MCF 10A (cell line): ENCODE measurements at regions not wholly inside any gene's neighbourhood (a gene's known extent, or its start where the extent isn't known, plus 50 kb on each side); places are given as distances from the start of the nearest gene placed in this dataset.

ENCODE experiments used
- BruUV-seq: library from RNA; stranded (reverse); fragments of 400-500 nt; replicated peaks from 2 replicates; lab custom pipeline; 2021; lab: Mats Ljungman, UMichigan
- CTCF ChIA-PET: fragments of 300-600 bp; sonication (Branson Sonifier 250); formaldehyde crosslinking; extraction: SDS; loops from one replicate; lab custom pipeline; 2021; ENCODE audit warnings: antibody characterized with exemption, inconsistent platforms; lab: Yijun Ruan, JAX
- POLR2A ChIA-PET: fragments of 300-600, 350-650 bp; sonication (Branson Sonifier 250); formaldehyde crosslinking; extraction: SDS; loops from one replicate; lab custom pipeline; 2020; ENCODE audit warnings: antibody characterized with exemption, inconsistent platforms; lab: Yijun Ruan, JAX
- DNase-seq: peaks from one replicate; pipeline ENCODE4 v3.0.0-alpha.2; 2018; ENCODE audit not compliant: unreplicated experiment
- H3K27ac Mint-ChIP-seq: one replicate; pipeline ENCODE4 v1.8.0; 2022; ENCODE audit warnings: mild to moderate bottlenecking, low read depth, mixed read lengths; ENCODE audit not compliant: unreplicated experiment
- H3K27me3 Mint-ChIP-seq: one replicate; pipeline ENCODE4 v1.8.0; 2022; ENCODE audit warnings: mixed read lengths; ENCODE audit not compliant: insufficient read depth, unreplicated experiment
- H3K36me3 Mint-ChIP-seq: one replicate; pipeline ENCODE4 v1.8.0; 2022; ENCODE audit warnings: mild to moderate bottlenecking, moderate library complexity, mixed read lengths; ENCODE audit not compliant: insufficient read depth, unreplicated experiment
- H3K4me1 Mint-ChIP-seq: one replicate; pipeline ENCODE4 v1.8.0; 2022; ENCODE audit warnings: mixed read lengths; ENCODE audit not compliant: insufficient read depth, unreplicated experiment
- H3K4me3 Mint-ChIP-seq: one replicate; pipeline ENCODE4 v1.8.0; 2022; ENCODE audit warnings: mild to moderate bottlenecking, moderate library complexity, mixed read lengths; ENCODE audit not compliant: unreplicated experiment
- H3K9me3 Mint-ChIP-seq: one replicate; pipeline ENCODE4 v1.8.0; 2022; ENCODE audit warnings: mixed read lengths; ENCODE audit not compliant: unreplicated experiment
- CTCF ChIP-seq: fragments of 200-600 bp; IDR thresholded peaks from one replicate; pipeline ENCODE4 v1.8.0; 2022; ENCODE audit warnings: antibody characterized with exemption, mild to moderate bottlenecking; ENCODE audit not compliant: unreplicated experiment
- intact Hi-C: fragments of 100-400 bp; cut with micrococcal nuclease; formaldehyde crosslinking; loops from 2 replicates; pipeline ENCODE4 v1.14.1; 2022

- no peak overlapping the region for H3K27ac Mint-ChIP-seq
- H3K9me3 Mint-ChIP-seq, result peaks cover 15% of the 10 kb centered on the region
- ChIA-PET POLR2A (interaction anchor here (1.1 kb wide), 1 partner anchor 315 kb away, joined by 3 read pairs; no protein-coding TSS in a partner anchor), CTCF (interaction anchor here (0.6 to 5.0 kb wide), 17 partner anchors 9 to 880 kb away, joined by 3 to 37 read pairs (median 5); no protein-coding TSS in a partner anchor)
- DNase-seq, result no peak
- H3K27me3 Mint-ChIP-seq, result peaks cover 20% of the 10 kb centered on the region
- intact Hi-C loops, result loop anchor here (2.0 to 10.0 kb wide), 4 partner anchors 123 to 875 kb away; no protein-coding TSS in a partner anchor
- no peaks in the 10 kb centered on the region for H3K36me3 Mint-ChIP-seq
- H3K4me3 Mint-ChIP-seq, result no peak overlapping the region
- H3K4me1 Mint-ChIP-seq, result peaks cover 13% of the 10 kb centered on the region
- BruUV-seq, result no TSS peak
- TF ChIP-seq CTCF, result no peak
Measured at GRCh38 chr1:60849401-60849800, 233.0 kb upstream of the NFIA start.

GRCh38 chr1:60848583-60849188 lies 233.7 kb upstream of the NFIA start:
- POLR2A ChIA-PET, result interaction anchor here (0.6 to 1.1 kb wide), 2 partner anchors 25 to 315 kb away, joined by 3 read pairs; no protein-coding TSS in a partner anchor
- intact Hi-C loops, result loop anchor here (1.0 to 10.0 kb wide), 6 partner anchors 124 to 1004 kb away; no protein-coding TSS in a partner anchor

GRCh38 chr1:60847855-60848582 lies 234.3 kb upstream of the NFIA start:
- POLR2A ChIA-PET, result interaction anchor here (0.6 kb wide), 1 partner anchor 26 kb away, joined by 3 read pairs; no protein-coding TSS in a partner anchor
- intact Hi-C loops, result loop anchor here (1.0 to 10.0 kb wide), 6 partner anchors 124 to 1004 kb away; no protein-coding TSS in a partner anchor
- Mint-ChIP-seq H3K4me3 (no peak overlapping the region), H3K36me3 (no peaks in the 10 kb centered on the region), H3K4me1 (peaks cover 13% of the 10 kb centered on the region), H3K27me3 (peaks cover 20% of the 10 kb centered on the region), H3K9me3 (peaks cover 15% of the 10 kb centered on the region), H3K27ac (no peak overlapping the region)
- TF ChIP-seq CTCF, result no peak
- no peak for DNase-seq
- CTCF ChIA-PET, result interaction anchor here (0.5 to 5.0 kb wide), 30 partner anchors 9 to 1318 kb away, joined by 3 to 37 read pairs (median 3); no protein-coding TSS in a partner anchor
- BruUV-seq, result no TSS peak

More at GRCh38 chr1:60848583-60849188, 233.7 kb upstream of the NFIA start:
- peak; percentile 38 for DNase-seq
- no TSS peak for BruUV-seq
- Mint-ChIP-seq H3K4me1 (peaks cover 13% of the 10 kb centered on the region), H3K9me3 (peaks cover 15% of the 10 kb centered on the region), H3K27ac (no peak overlapping the region), H3K36me3 (no peaks in the 10 kb centered on the region), H3K27me3 (peaks cover 20% of the 10 kb centered on the region), H3K4me3 (no peak overlapping the region)
- CTCF ChIA-PET, result interaction anchor here (0.5 to 5.0 kb wide), 41 partner anchors 10 to 1317 kb away, joined by 3 to 37 read pairs (median 3); no protein-coding TSS in a partner anchor
- peak; percentile 71 for TF ChIP-seq CTCF
